ENCODE measurements at regions not wholly inside any gene's neighbourhood (a gene's known extent, or its start where the extent isn't known, plus 50 kb on each side); places are given as distances from the start of the nearest gene placed in this dataset.

DNA sequence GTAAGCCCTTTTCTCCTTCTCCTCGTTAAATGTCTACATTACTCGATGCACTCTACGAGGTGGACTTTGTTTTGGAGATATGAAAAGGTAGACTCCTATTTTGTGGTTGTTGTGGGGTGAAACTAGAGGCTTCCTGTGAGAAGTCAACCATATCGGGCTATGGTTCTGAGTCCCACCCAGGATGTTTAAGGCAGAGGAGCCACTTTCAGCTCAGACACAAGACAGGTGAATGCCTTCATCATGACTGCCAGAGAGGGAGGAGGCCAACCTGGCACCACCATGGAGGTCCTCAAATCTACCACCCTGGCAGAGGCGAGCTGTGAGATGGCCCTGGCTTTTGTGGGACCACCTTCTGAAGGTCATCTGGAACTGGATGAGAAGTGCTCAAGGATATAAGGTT, 154.4 kb upstream of the KLF3 start:
- no peaks in the 10 kb centered on the region for H3K36me3 ChIP-seq
- DNase-seq (no peak), ATAC-seq (peak in 1 of 2 donors; percentile 31)
- no peak for TF ChIP-seq CTCF (IDR thresholded peaks at IDR 0.05)
- no peaks in the 10 kb centered on the region for H3K9me3 ChIP-seq
- H3K27me3 ChIP-seq (ENCODE audit: low read depth), result no peaks in the 10 kb centered on the region
- no peak overlapping the region for H3K27ac ChIP-seq
- intact Hi-C loops (cut with DNase I), result no loop called here
- no peak overlapping the region for H3K4me3 ChIP-seq
- H3K4me1 ChIP-seq, result no peaks in the 10 kb centered on the region

- DNase-seq, result no peak
- Histone ChIP-seq H3K4me3 (no peak overlapping the region), H3K27ac (no peak overlapping the region), H3K4me1 (no peaks in the 10 kb centered on the region), H3K9me3 (no peaks in the 10 kb centered on the region), H3K36me3 (no peaks in the 10 kb centered on the region), H3K27me3 (ENCODE audit: low read depth) (no peaks in the 10 kb centered on the region)
- ATAC-seq, result no peak
- intact Hi-C loops (cut with DNase I), result no loop called here
- TF ChIP-seq CTCF (IDR thresholded peaks at IDR 0.05), result no peak
These were observed 153.8 kb upstream of the KLF3 start for GRCh38 chr4:38510201-38510600.

- Histone ChIP-seq H3K9me3 (no peaks in the 10 kb centered on the region), H3K4me1 (no peaks in the 10 kb centered on the region), H3K27ac (no peak overlapping the region), H3K4me3 (no peak overlapping the region), H3K27me3 (ENCODE audit: low read depth) (no peaks in the 10 kb centered on the region), H3K36me3 (no peaks in the 10 kb centered on the region)
- no peak for ATAC-seq
- DNase-seq, result no peak
- intact Hi-C loops (cut with DNase I), result no loop called here
- no peak for TF ChIP-seq CTCF (IDR thresholded peaks at IDR 0.05)
These were observed 152.3 kb upstream of the KLF3 start for GRCh38 chr4:38511702-38512101.

GRCh38 chr4:38512840-38513239, 151.2 kb upstream of the KLF3 start:
- Histone ChIP-seq H3K4me3 (no peak overlapping the region), H3K36me3 (no peaks in the 10 kb centered on the region), H3K9me3 (no peaks in the 10 kb centered on the region), H3K27ac (no peak overlapping the region), H3K4me1 (no peaks in the 10 kb centered on the region), H3K27me3 (ENCODE audit: low read depth) (no peaks in the 10 kb centered on the region)
- intact Hi-C loops (cut with DNase I), result no loop called here
- ATAC-seq (no peak), DNase-seq (no peak)
- TF ChIP-seq CTCF (IDR thresholded peaks at IDR 0.05), result no peak

DNA sequence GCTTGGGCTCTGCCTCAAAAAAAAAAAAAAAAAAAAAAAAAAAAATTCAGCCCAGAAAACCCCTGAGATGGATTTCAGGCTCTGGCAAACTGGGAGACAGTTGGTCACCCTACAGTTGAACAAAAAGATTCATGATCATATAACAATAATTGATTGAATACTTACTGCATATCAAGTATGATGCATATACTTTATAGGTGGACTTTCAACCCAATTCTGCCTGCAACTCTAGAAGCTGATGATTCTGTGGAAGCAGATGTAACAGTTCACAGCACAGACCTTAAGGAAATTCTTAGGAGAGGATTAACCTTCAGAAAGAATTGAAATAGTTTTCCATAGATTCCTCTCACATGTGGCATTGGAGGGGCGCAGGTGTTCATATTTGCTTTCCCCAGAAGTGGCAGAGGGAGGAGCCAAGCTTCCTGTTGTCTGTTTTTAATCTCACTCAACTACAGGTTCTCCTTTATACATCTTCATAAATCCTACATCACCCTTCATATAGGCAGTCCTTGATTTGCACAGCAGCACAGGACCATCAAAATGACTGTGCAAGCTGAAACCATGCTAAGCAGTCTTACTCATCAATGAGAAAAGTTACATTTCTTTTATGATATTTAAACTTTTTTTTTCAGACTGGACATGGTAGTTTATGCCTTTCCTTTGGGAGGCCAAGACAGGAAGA, 149.4 kb upstream of the KLF3 start:
- Histone ChIP-seq H3K27ac (no peak overlapping the region), H3K27me3 (ENCODE audit: low read depth) (no peaks in the 10 kb centered on the region), H3K36me3 (no peaks in the 10 kb centered on the region), H3K4me3 (no peak overlapping the region), H3K9me3 (no peaks in the 10 kb centered on the region), H3K4me1 (no peaks in the 10 kb centered on the region)
- DNase-seq (no peak), ATAC-seq (no peak)
- TF ChIP-seq CTCF (IDR thresholded peaks at IDR 0.05), result no peak
- intact Hi-C loops (cut with DNase I), result no loop called here

All from lower lobe of right lung (tissue), 2 donors.